ENCODE measurements at regions not wholly inside any gene's neighbourhood (a gene's known extent, or its start where the extent isn't known, plus 50 kb on each side); places are given as distances from the start of the nearest gene placed in this dataset.

DNA sequence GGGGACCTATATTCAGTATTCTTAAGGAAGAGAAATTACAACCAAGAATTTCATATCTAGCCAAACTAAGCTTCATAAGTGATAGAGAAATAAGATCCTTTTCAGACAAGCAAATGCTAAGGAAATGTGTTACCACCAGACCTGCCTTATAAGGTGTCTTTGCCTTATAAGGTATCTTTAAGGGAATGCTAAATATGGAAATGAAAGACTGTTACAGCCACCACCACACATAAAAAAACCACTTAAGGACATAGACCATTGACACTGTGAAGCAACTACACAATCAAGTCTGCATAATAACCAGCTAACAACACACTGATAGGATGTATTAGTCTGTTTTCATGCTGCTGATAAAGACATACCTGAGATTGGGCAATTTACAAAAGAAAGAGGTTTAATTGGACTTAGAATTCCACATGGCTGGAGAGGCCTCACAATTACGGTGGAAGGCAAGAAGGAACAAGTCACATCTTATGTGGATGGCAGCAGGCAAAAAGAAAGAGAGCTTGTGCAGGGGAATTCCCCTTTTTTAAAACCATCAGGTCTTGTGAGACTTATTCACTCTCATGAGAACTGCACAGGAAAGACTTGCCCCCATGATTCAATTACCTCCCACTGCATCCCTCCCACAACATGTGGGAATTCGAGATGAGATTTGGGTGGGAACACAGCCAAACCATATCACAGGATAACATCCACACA lies 119.2 kb upstream of the LAMA2 start:
- no peak for DNase-seq (ENCODE audit: low read depth)
- H3K4me3 ChIP-seq (ENCODE audit: control insufficient read depth, low read depth, low read length): no peak overlapping the region
- TF ChIP-seq, protein P1, sequence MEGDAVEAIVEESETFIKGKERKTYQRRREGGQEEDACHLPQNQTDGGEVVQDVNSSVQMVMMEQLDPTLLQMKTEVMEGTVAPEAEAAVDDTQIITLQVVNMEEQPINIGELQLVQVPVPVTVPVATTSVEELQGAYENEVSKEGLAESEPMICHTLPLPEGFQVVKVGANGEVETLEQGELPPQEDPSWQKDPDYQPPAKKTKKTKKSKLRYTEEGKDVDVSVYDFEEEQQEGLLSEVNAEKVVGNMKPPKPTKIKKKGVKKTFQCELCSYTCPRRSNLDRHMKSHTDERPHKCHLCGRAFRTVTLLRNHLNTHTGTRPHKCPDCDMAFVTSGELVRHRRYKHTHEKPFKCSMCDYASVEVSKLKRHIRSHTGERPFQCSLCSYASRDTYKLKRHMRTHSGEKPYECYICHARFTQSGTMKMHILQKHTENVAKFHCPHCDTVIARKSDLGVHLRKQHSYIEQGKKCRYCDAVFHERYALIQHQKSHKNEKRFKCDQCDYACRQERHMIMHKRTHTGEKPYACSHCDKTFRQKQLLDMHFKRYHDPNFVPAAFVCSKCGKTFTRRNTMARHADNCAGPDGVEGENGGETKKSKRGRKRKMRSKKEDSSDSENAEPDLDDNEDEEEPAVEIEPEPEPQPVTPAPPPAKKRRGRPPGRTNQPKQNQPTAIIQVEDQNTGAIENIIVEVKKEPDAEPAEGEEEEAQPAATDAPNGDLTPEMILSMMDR (conservative IDR thresholded peaks at IDR 0.05; ENCODE audit: control insufficient read depth, insufficient read depth, low read depth, low read length): no peak

DNA sequence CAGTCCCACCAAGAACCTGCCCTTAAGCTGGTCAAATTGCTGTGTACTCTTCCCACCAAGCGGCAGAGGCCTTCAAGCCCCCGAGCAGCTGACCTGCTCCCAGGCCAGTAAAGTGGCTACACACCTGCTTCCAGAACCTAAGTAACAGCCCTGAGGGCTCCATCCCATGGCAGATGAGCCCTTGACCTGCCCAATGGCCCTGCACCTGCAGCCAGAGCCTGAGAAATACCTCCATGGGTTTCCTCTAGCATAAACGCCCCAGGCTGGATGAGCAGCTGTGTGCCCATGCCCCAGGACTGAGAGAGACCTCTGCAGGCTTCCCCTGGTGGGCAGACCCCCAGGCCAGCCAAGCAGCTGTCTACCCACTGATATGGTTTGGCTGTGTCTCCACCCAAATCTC lies 123.0 kb upstream of the LAMA2 start:
- TF ChIP-seq, protein P1 (conservative IDR thresholded peaks at IDR 0.05; ENCODE audit: control insufficient read depth, insufficient read depth, low read depth, low read length): no peak
- DNase-seq (ENCODE audit: low read depth): no peak
- no peak overlapping the region for H3K4me3 ChIP-seq (ENCODE audit: control insufficient read depth, low read depth, low read length)

DNA sequence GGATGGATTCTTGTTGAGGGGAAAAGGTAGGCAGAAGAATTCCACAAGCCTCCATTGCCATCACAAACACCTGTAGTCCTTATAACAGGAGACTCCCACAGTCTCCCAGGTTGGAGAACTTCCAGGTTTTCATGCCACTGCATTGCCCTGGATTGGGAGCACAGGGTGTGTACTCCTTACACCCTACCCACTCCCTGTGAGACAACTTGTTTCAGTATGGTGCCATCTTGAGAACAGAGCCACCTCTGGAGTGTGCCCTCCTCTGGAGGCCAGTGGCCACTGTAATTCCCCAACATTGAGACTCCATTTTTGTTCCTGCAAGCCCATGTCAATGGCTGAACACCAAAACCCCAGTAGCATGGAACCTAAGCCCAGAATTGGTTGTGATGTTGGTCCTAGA lies 123.5 kb upstream of the LAMA2 start:
- TF ChIP-seq, protein P1 (conservative IDR thresholded peaks at IDR 0.05; ENCODE audit: control insufficient read depth, insufficient read depth, low read depth, low read length): no peak
- no peak for DNase-seq (ENCODE audit: low read depth)
- H3K4me3 ChIP-seq (ENCODE audit: control insufficient read depth, low read depth, low read length): no peak overlapping the region

DNA sequence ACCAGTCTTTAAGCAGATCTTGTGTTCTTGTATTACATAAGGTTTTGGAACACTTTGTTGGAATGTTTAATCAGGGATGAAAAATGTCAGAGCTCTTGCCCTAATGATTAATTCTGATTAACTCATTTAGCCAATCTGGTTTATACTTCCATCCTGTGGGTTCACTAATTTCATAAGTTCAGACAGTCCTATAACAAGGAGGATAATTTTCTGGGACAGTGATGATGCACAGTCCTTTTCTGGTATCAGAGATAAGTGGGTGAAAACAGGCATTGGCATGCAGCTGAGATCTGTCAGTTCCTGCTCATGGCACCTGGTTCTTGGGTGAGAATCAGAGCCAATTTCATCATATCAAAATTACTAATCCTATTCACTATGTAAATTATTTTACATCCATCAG lies 125.0 kb upstream of the LAMA2 start:
- TF ChIP-seq, protein P1 (conservative IDR thresholded peaks at IDR 0.05; ENCODE audit: control insufficient read depth, insufficient read depth, low read depth, low read length): no peak
- no peak overlapping the region for H3K4me3 ChIP-seq (ENCODE audit: control insufficient read depth, low read depth, low read length)
- DNase-seq (ENCODE audit: low read depth): no peak

DNA sequence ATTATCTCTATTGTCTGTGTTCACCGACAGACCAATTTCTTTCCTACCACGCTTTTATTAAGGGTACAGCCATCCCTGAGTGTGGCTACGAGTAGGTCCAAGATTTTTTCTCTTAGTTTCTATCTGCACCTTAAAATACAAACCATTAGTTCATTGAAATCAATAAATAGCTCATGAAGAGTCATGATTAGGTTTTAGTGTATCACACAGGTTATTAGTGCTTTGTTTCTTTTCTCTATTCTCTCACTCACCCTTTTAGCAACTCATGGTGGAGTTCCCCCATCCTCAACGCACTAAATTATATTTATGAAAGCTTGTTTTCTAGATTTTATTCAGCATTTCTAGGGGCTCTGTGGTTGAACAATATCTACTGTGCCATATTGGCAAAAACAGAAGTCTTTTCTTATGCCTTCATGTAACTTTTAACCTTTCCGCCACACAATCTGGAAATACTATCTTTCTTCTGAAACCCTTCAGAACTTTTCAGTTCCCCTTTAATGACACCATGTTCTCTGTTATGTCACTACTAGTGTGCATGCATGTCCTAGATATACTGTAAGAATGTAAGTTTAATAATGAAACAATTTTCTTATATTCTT lies 128.2 kb upstream of the LAMA2 start:
- TF ChIP-seq, protein P1 (conservative IDR thresholded peaks at IDR 0.05; ENCODE audit: control insufficient read depth, insufficient read depth, low read depth, low read length): no peak
- no peak for DNase-seq (ENCODE audit: low read depth)
- no peak overlapping the region for H3K4me3 ChIP-seq (ENCODE audit: control insufficient read depth, low read depth, low read length)

DNA sequence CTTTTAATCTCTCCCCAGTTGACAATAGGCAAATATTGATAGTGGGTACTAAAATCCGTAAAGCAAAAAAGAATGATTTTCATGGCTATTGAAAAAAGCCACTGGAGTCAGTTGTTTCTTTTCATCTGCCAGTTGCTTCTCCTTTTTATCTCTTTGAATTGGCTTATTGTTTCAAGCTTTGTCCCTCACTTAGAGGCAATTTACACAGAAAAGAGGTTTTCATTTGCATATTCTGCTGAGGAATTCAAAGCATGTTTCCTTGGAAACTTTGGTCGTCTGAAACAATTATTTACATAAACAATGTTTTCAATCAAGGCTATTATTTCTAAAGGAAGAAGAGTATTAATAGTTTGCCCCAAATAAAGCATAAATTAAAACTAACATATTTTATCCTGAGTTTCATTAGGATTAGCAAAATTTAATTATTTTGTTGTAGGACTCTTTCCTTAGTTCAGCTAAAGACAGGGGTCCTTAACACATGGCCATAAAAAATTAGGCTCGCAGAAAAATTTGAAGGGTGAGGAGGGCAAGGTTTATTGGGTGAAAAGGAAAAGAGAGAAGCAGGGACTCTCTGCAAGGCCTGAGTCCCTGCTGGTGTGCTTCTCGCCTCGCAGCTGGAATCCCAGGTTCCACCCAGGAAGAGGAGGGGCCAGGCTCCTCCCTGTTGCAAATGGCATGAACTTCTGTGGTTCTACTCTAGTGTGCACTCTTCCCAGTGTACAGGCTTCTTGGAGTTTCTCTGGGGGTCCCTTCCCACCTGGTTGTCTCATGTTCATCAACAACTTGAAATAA lies 138.8 kb upstream of the LAMA2 start:
- DNase-seq (ENCODE audit: low read depth): no peak
- no peak overlapping the region for H3K4me3 ChIP-seq (ENCODE audit: control insufficient read depth, low read depth, low read length)
- TF ChIP-seq, protein P1 (conservative IDR thresholded peaks at IDR 0.05; ENCODE audit: control insufficient read depth, insufficient read depth, low read depth, low read length): no peak

Data from fibroblast of mammary gland (primary cell).